ENCODE measurements at regions not wholly inside any gene's neighbourhood (a gene's known extent, or its start where the extent isn't known, plus 50 kb on each side); places are given as distances from the start of the nearest gene placed in this dataset.

DNA sequence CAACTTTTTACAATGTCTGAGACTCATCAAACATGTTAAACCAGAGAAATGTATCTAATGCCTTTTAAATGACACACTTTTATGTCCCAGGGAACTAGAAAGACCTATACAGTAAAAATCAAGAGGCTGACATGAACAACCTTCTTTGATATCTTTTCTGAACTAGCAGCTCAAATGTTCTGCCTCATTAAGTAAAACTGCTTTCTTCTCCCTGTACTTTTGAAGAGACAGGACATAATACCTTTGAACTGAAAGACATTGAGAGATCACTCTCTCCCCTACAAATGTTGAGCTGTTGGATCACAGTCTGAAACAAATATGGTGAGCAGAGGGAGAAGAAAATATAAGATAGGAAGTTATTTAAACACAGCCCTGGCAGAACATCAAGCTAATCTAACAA lies 123.0 kb downstream of the FAM181B start:
- Histone ChIP-seq H3K79me2 (no peaks in the 10 kb centered on the region), H2AFZ (no peak overlapping the region), H3K9me3 (ENCODE audit: low read depth) (no peaks in the 10 kb centered on the region), H3K9me2 (replicated peaks; ENCODE audit: insufficient read depth) (no peaks in the 10 kb centered on the region), H3K36me3 (replicated peaks; ENCODE audit: insufficient read depth, low read depth) (no peaks in the 10 kb centered on the region), H3K4me2 (no peak overlapping the region), H3K4me3 (no peak overlapping the region), H3K4me1 (ENCODE audit: insufficient read depth) (no peaks in the 10 kb centered on the region), H3K27me3 (no peaks in the 10 kb centered on the region), H3K27ac (no peak overlapping the region), H4K20me1 (ENCODE audit: insufficient read depth, poor library complexity, severe bottlenecking) (no peaks in the 10 kb centered on the region)
- TF ChIP-seq, protein P1, sequence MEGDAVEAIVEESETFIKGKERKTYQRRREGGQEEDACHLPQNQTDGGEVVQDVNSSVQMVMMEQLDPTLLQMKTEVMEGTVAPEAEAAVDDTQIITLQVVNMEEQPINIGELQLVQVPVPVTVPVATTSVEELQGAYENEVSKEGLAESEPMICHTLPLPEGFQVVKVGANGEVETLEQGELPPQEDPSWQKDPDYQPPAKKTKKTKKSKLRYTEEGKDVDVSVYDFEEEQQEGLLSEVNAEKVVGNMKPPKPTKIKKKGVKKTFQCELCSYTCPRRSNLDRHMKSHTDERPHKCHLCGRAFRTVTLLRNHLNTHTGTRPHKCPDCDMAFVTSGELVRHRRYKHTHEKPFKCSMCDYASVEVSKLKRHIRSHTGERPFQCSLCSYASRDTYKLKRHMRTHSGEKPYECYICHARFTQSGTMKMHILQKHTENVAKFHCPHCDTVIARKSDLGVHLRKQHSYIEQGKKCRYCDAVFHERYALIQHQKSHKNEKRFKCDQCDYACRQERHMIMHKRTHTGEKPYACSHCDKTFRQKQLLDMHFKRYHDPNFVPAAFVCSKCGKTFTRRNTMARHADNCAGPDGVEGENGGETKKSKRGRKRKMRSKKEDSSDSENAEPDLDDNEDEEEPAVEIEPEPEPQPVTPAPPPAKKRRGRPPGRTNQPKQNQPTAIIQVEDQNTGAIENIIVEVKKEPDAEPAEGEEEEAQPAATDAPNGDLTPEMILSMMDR (IDR thresholded peaks at IDR 0.05; ENCODE audit: poor library complexity), result no peak
- TF ChIP-seq EZH2phosphoT487 (IDR thresholded peaks at IDR 0.05; ENCODE audit: low read depth, severe bottlenecking, unreplicated experiment) (no peak), EZH2 (IDR thresholded peaks at IDR 0.05; ENCODE audit: borderline replicate concordance) (no peak)
- no peak for DNase-seq (ENCODE audit: low spot score)

DNA sequence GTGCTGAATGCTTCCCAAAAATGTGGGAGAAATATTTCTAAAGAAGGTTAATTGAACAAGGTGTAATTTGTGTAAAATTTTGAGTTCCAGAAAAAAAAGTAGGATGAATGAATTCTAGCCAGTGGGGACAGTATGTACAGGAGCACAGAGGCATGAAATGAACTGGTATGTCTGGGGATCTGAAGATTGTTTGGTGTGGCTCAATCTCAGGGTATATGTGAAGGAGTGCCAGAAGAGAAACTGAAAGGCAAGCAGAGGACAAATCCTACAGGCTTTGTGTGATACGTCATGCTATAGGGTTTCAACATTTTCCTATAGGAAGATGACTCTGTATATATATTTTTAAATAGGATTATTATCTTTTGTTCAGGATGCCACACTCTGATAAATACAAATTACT lies 126.9 kb downstream of the FAM181B start:
- Histone ChIP-seq H3K9me3 (ENCODE audit: low read depth) (no peaks in the 10 kb centered on the region), H3K27me3 (no peaks in the 10 kb centered on the region), H4K20me1 (ENCODE audit: insufficient read depth, poor library complexity, severe bottlenecking) (no peaks in the 10 kb centered on the region), H3K4me1 (ENCODE audit: insufficient read depth) (no peaks in the 10 kb centered on the region), H3K9me2 (replicated peaks; ENCODE audit: insufficient read depth) (no peaks in the 10 kb centered on the region), H2AFZ (no peak overlapping the region), H3K27ac (no peak overlapping the region), H3K4me3 (no peak overlapping the region), H3K79me2 (no peaks in the 10 kb centered on the region), H3K4me2 (no peak overlapping the region), H3K36me3 (replicated peaks; ENCODE audit: insufficient read depth, low read depth) (no peaks in the 10 kb centered on the region)
- WGBS (ENCODE audit: low lambda C conversion rate, missing lambda C conversion rate), result 91% methylated on average over 1 of the region's 1 CpG
- TF ChIP-seq, protein P1 (IDR thresholded peaks at IDR 0.05; ENCODE audit: poor library complexity), result no peak
- TF ChIP-seq EZH2phosphoT487 (IDR thresholded peaks at IDR 0.05; ENCODE audit: low read depth, severe bottlenecking, unreplicated experiment), result no peak
- no peak for TF ChIP-seq EZH2 (IDR thresholded peaks at IDR 0.05; ENCODE audit: borderline replicate concordance)
- DNase-seq (ENCODE audit: low spot score), result no peak

DNA sequence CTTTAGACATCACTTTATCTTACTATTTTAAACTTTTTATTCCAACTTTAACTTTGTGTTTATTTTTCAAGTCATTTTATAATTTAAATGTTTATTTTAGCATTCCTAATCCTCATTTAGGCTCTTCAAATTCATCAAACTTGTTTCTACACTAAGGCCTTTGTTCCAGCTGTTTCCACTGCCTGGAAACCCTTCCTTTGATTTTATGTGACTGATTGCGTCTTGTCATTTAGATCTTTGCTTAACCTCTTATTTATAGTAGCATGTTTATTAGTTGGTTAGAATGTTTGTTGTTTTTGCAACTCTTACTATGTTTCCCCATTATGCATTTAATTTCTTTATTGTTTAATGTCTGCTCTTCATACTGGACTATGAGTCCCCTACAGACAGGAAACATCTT lies 132.0 kb downstream of the FAM181B start:
- Histone ChIP-seq H3K4me1 (ENCODE audit: insufficient read depth) (no peaks in the 10 kb centered on the region), H3K9me3 (ENCODE audit: low read depth) (no peaks in the 10 kb centered on the region), H3K4me2 (no peak overlapping the region), H4K20me1 (ENCODE audit: insufficient read depth, poor library complexity, severe bottlenecking) (no peaks in the 10 kb centered on the region), H3K4me3 (no peak overlapping the region), H3K27me3 (no peaks in the 10 kb centered on the region), H3K36me3 (replicated peaks; ENCODE audit: insufficient read depth, low read depth) (no peaks in the 10 kb centered on the region), H2AFZ (no peak overlapping the region), H3K9me2 (replicated peaks; ENCODE audit: insufficient read depth) (no peaks in the 10 kb centered on the region), H3K79me2 (no peaks in the 10 kb centered on the region), H3K27ac (no peak overlapping the region)
- 54% methylated on average over 1 of the region's 1 CpG for WGBS (ENCODE audit: low lambda C conversion rate, missing lambda C conversion rate)
- TF ChIP-seq, protein P1 (IDR thresholded peaks at IDR 0.05; ENCODE audit: poor library complexity), result no peak
- no peak for TF ChIP-seq EZH2phosphoT487 (IDR thresholded peaks at IDR 0.05; ENCODE audit: low read depth, severe bottlenecking, unreplicated experiment)
- no peak for TF ChIP-seq EZH2 (IDR thresholded peaks at IDR 0.05; ENCODE audit: borderline replicate concordance)
- DNase-seq (ENCODE audit: low spot score), result no peak

DNA sequence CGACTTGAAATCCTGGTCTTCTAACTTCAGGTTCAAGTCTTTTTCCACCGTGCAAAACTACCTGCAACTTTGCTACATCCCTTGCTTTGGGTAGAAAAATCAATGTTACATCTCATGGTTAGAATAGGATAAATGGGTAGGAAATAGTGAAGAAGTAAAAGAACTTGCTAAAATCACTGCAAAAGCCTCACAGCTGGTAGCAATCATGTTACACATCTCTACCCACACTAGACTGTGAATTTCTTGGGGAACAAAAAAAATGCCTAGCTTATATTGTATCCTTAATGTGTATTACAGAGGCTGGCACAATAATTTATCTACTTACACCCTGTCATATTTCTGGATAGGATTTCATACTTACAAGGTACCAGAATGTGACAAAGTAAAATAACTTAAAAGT lies 133.8 kb downstream of the FAM181B start:
- Histone ChIP-seq H3K9me3 (ENCODE audit: low read depth) (no peaks in the 10 kb centered on the region), H3K36me3 (replicated peaks; ENCODE audit: insufficient read depth, low read depth) (no peaks in the 10 kb centered on the region), H3K27ac (no peak overlapping the region), H2AFZ (no peak overlapping the region), H4K20me1 (ENCODE audit: insufficient read depth, poor library complexity, severe bottlenecking) (no peaks in the 10 kb centered on the region), H3K27me3 (no peaks in the 10 kb centered on the region), H3K4me3 (no peak overlapping the region), H3K4me2 (no peak overlapping the region), H3K79me2 (no peaks in the 10 kb centered on the region), H3K4me1 (ENCODE audit: insufficient read depth) (no peaks in the 10 kb centered on the region), H3K9me2 (replicated peaks; ENCODE audit: insufficient read depth) (no peaks in the 10 kb centered on the region)
- WGBS (ENCODE audit: low lambda C conversion rate, missing lambda C conversion rate), result 88% methylated on average over 2 of the region's 2 CpGs
- DNase-seq (ENCODE audit: low spot score), result no peak
- TF ChIP-seq EZH2phosphoT487 (IDR thresholded peaks at IDR 0.05; ENCODE audit: low read depth, severe bottlenecking, unreplicated experiment) (no peak), EZH2 (IDR thresholded peaks at IDR 0.05; ENCODE audit: borderline replicate concordance) (no peak)
- TF ChIP-seq, protein P1 (IDR thresholded peaks at IDR 0.05; ENCODE audit: poor library complexity), result no peak
